Myocyte (in vitro differentiated cells): ENCODE measurements at regions not wholly inside any gene's neighbourhood (a gene's known extent, or its start where the extent isn't known, plus 50 kb on each side); places are given as distances from the start of the nearest gene placed in this dataset.

Experiments used
- DNase-seq: peaks from one replicate; pipeline ENCODE4 v3.0.0-alpha.2; 2012; ENCODE audit warnings: low read depth

DNA sequence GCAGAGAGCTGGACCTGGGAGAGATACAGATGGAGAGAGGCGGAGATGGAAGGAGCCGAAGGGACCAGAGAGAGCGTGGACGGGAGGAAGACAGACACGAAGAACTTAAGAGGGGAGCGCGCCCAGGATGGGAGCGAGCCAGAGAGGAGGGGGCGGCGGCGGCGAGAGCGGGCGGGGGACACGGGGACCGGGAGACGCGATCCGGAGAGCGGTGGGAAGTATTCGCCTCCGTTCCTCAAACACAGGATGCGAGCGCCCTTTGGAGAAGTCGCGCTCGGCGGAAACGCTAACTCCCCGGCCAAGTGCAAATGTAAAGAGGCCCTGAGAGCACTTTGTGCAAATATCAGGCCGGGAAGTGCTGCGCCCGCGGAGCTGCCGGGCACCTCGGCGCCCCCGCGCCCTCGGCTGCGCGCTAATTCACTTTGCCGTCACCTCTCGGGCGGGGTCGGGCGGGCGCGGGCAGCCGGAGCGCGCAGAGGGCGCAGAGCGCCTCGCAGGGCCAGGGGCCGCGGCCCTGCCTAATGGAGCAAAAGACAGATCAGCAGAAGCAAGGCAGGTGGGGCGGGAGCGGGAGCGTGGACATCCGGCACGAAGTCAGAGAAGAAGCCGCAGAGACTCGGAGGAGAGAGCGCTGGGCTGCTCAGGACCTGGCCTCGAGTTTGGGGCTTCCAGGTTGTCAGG, 281.2 kb downstream of the RRAGC start:
- DNase-seq = no peak

DNA sequence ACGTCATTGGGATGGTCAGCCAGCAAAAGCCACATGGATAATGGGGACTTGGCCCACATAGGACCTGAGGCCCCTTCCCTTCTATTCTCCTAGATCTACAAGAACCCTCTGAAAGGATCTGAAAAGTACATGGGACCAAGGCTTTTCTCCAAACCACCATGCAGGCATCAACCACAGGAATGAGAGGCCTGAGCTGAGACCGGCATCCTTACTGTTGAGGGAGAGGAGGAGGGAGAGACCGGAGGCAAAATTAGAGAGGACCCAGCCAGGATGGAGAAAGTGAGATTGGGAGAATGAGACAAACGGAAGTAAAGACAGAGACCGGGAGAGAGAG, 281.7 kb downstream of the RRAGC start:
- DNase-seq = no peak

DNA sequence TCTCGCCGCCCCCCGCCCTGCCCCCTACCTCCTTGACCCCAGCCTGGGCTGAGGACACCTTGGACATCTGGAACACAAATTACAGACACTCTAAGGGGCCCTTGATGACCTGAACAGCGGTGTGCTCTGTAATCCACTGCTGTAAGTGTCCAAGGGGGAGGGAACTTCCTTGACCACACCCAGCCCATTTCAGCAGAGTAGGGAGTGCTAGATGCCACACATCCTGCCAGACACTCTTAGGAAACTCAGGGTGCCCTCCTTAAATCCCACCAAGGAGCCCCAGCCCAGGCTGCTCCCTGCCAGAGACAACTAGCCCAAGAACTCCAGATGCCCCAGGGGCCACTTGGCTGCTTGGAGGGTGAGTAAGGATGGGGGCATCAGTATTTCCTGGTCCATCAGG, 282.2 kb downstream of the RRAGC start:
- no peak for DNase-seq

DNA sequence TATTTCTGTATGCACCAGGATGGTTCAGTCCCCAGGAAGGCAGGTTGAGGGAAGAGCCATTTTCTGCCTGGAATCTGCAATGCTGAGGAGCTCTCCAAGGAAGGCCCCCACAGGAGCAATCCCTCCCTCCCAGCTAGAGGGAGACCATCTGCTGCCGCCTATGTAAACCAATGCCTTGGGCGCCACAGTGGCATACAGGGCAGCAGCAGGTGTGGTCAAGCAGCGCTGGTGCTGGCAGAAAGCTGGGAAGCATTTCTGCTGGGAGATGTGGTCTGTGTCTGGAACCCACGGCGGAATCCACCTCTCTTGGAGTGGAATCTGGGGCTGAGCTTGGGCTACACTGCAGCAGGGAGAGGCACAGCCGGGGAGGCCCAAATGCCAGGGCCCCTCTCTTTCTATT, 283.3 kb downstream of the RRAGC start:
- DNase-seq = peak; percentile 59

DNA sequence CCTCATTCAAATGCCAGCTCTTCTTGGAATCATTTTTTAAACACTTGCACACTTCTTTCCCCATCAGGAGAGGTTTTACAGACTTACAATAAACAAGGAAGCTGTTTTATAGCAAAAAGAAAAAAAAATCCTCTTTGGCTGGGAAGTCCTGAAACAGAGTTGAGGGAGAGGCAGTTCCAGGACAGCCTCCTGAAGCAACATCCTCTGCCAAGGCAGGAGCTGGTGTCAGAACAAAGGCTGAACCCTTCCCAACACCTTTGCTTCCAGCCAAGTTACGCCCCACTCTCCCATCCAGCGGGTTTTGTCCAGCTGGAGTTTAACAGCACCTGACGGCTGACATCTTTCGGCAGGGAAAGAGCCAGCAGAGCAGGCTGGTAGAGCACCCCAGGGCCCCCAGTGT, 287.8 kb downstream of the RRAGC start:
- DNase-seq = no peak

DNA sequence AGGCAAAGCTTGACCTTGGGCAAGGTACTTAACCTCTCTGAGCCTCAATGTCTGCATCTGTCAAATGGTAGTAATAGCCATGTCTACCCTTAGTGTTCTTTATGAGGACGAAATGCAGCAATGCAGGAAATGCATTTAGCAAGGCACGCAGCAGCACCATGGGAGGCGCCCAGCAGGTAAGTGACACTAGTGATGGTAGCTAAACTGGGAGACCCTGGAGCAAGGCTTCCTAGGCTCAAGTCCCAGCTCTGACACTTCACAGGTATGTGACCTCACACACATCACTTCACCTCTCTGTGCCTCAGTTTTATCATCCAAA, 289.0 kb downstream of the RRAGC start:
- no peak for DNase-seq

DNA sequence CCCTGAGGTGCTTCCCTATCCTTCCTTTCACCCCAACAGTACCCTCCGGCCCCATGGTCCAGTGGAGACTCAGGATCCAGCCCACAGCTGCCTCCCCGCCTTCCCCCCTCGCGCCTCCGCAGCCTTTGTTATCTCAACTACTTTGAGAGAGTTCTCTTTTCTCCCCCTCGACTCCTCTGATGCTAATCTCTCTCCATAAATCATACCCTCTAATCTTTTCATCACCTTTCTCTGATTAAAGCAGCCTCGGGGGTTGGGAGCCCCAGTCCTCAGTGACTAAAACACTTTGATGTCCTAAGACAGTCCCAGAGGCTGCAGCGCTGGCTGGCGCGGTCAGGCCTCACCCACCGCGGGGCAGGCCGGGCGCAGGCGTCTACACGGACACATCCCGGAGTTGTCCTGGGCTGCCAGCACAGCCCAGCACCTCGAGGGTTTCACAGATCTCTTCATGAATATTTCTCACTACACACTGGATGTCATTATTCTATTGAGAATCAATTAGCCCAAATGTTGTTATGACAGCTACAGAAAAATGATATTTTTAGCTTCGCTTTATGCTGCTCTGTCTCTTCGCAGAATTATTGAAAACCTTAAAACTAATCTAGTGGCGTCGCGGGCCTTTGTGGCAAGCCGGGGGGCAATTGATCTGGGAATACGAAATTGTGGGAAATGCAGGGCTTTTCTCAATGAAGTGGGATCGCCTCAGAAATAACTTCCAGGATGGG, 289.5 kb downstream of the RRAGC start:
- DNase-seq = no peak

DNA sequence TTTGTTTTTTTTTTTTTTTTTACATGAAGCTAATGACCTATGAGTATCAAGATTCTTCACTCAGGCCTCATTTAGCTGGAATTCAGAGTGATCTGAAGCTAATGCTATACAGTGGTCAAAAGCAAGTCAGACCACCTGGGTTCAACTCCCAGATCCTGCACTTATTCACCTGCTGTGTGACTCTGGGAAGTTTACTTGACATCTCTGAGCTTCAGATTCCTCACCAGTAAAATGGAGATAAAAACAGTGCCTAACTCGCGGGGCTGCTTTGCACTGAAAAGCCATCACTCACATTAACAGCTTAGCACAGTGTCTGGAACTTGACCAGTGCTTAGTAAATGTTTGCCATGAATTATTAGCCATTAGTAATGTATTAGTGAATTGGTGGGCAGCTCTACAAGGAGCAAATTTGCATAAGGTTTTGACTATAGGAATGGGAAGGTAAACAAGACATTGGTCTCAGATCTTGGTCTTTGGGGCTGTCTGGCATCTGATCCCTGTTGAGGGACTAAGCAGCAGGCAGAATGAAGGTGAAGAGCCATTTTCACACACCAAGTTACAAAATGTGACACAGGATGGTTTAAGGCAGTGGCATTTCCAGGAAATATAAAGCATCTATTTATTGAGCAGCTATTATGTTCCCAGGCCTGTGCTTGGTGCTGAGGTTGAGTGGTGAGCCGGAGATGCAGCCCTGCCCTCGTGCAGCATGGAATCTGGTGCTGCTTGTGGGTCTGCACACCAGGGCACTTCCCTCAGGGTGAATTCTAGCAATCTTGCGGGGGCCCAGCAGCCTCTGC, 291.3 kb downstream of the RRAGC start:
- no peak for DNase-seq

DNA sequence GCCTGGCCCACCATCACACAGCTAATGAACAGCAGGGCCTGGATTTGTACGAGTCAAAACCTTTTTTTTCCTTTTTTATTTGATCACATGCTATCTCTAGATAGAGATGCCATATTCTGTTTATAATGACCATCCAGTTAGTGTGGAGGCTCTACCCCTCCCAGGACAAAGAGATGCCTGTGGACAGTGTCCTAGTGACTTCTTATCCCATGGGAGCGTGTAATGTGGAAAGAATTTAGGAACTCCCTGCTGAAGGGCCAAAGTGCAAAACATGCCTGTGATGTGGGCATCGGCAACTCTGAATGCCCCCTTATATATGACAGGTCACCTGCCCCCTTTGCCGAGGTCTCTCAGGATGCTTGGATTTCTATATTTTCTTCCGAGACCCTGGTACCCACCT, 292.2 kb downstream of the RRAGC start:
- DNase-seq = no peak

DNA sequence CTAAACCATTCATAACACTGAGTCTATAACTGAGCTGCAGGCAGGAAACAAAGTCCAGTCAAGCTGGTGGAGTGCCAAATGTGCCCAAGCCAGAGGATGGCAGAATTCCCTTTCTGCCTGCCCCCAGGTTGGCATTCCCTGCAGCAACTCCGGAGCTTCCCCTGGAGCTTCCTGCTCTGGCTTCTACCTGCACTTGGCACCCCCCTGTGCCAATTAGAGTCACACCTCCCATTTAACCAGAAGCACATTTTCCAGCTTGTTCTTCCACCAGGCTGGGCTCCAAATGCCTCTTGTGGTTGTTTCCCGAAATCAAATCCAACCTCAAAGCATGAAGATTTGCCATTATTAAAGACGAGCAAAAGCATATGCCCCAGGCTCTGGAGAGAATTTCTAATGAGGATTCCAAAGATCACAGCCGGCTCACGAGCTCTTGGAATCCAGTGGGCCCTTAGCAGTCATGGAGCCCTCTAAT, 294.5 kb downstream of the RRAGC start:
- DNase-seq = peak; percentile 9

DNA sequence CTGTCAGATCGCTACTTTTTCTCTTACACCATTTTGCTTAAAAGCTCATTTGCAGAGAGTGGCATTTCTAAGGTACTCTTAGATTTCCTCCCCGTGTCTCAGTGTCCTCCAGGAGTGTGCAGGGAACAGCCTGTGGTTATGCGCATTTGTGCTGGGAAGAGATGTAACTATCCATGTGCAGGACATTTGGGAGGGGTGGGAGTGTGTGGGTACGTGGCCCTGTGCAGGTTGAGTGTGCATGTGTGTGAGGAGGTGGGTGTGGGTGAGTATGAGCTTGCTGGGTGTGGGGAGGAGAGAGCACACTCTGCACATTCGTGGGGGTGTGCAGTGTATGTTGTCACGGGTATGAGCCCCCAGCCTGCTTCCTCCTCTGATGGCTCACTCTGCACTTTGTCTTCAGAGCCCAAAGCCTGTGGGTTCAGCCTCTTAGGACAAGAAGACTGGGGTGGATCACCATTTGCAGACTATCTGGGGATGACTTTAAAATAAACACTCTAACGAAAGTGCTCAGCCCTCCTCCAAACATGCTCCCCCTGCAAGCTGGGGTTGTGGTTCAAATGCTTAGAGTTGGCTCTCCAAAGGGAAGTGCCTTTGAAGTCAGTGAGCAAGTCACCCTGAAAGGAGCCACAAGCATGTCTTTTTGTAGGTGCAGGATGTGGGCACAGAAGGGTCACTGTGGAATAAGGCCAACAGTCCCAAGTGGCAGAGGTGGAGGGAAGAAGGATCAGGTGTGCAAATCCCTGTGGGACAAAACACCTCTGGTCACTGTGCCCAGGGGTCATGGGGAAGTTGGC, 295.4 kb downstream of the RRAGC start:
- no peak for DNase-seq

DNA sequence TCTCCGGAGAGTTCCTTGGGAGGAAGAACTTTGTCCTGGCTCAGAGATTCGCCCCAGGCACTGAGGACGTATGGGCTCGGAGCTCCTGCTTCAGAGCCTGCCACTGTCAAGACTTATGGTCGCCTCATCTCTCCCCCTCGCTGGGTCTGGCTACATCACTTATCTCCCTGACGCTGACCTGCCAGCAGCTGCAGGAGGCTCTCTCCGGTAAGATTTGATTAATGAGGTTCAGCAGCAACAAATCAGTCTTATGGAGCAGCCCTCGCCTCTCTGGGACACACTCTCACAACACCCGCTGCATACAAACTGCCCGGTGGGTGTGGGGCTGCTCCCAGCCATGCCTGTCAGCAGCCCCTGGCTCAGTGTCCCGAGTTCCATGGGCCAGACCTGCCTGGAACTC, 297.8 kb downstream of the RRAGC start:
- no peak for DNase-seq

DNA sequence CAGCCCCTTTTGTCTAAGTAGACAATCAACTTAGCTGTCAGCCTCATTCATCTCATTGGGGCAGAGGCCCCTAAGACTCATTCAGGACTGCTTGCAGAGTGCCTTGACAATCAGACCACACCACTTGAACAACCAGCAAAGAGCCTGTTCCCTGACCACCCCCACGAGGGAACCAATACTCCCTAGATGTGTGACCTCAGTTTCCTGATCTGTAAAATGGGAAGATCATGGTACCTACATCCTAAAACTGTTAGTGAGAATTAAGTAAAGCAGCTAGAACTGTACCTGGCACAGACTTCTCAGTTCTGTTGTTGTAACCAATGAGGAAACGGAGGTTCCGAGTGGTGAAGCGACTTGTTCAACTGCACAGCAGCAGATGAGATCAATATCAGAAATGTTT, 298.5 kb downstream of the RRAGC start:
- no peak for DNase-seq

DNA sequence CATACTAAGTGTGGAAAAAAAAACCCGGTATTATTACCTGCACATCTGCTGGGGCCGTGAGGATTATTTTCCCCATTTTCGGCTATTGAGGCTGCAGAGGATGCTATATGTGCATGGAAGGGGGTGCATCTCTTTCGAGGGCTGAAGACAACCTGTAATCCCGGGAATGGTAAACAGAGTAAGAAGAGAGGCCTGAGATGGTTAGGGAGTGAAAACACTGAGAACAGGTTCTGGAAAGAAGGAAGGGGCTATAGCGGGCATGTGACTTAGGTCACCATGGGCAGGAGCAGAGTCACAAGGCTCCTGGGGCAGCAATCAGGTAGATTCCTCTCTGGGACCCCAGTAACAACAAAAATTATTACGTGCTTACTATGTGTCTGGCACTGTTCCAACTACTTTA, 299.1 kb downstream of the RRAGC start:
- DNase-seq = no peak

DNA sequence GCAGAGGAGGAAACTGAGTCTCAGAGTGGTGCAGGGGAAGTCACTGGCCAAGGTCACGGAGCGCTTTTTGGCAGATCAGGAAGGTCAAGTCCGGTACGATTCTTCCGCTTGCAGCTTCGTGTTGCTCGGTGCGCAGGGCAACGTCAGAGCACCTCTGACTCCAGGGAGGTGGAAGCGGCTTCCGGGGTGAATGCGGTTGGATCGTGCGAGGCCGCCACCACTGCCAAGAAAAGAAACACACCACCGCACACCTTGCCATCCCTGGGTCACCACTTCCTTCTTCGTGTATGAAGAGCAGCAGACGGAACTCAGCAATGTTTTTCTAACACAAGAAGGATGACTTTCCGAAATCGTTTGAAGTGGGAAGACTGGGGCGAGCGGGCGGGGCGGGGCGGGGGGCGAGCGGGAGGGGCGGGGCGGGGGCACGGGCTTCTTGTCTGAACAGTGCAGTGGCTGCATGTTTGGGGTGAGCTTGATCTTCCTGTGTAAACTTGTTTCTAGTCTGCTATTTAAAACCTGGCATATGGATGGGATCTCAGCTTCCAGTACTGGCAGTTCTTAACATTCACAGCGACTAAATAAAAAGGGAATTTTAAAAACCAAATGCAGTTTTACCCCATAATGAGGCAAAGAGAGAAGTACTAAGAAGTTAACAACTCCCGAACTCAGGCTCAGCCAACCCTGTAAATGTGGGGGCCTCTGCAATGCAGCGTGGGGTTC, 300.0 kb downstream of the RRAGC start:
- no peak for DNase-seq

DNA sequence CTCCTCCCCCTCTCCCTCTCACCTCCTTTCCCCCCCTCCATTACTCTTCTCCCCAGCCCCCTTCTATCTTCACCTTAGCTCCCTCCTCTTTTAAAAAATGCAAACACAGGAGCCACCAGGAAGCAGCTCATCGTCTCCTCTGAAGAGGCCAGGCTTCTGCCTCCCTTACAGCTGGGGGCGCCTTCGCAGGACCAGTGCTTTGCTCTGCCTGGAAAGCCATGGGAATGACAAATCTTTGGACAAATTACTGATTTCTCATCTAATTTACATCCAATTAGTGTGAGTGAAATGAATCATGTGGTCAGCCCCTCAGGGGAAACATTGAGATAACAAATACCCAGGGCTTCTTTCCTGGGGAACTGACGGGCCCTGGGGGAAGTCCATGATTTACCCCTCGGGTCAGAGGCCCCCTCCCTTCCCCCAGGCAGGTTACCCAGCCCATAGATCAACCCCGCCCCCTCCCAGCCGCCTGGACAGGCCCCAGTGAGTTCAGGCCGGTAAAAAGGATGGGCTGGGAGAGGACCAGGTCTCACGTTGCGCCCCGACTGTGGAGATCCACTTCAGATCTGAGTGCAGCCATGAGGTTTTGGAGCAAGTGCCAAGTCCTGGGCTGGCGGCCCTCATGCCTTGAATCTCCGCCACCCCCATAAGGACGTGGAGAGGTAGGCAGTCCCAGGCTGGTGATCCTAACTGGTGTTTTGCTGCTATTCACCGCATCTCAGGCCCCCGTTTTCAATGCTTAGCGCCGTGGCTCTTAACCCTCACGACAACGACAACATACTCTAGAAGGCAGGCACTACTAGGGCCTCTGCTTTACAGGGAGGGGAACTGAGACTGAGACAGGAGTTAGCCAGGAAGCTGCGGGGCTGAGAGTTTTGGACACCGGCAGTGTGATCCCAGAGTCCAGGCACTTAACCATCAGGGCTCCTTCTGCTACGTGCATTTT, 300.8 kb downstream of the RRAGC start:
- no peak for DNase-seq

DNA sequence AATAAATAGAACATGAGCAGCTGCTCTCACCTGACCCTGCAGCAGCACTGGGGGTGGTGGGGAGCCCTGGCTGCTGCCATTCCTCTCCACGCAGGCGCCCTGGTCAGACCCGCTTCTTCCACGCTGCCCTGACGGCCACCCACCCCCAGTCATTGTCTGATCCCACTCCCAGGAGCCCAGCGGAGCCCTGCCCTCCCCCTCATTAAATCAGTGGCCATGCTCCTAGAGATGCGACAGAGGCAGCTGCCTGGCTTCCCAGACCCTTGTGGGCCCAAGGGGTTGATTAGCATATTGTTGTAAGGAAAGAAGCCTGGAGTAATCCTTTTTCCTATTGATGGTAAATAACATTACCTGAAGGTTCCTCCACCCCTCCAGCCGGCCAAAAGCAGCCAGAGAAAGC, 301.5 kb downstream of the RRAGC start:
- no peak for DNase-seq

DNA sequence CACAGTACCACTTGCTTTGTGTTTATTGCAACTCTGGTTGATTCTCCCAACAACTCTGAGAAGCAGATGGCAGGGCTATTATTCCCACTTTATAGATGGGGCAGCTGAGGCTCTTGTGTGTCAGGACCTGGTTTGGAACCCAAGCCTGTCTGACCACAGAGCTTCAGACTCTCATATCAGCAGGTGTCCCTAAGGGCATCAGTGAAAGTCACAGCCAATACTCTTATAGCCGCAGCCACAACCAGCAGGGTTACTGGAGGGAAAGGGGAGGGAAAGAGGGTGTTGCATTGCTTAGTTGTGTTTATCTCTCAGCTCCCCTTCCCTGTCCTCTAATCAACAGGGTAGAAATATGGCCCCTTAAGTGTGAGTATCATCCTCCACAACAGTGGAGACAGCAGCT, 304.0 kb downstream of the RRAGC start:
- DNase-seq = no peak

DNA sequence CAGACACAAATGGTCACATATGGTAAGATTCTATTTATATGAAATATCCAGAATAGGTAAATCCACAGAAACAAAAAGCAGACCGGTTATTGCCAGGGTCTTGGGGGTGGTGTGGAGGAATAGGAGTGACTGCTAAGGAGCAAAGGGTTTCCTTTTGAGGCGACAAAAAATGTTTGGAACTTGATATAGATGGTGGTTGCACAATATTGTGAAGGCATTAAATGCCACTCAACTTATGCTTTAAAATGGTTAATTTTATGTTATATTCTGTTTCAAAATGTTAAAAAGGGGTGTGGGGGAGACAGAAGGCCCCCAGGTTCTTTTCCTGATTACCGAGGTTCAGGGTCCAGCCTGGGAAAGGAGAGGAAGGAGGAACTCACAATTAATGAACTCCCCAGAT, 304.4 kb downstream of the RRAGC start:
- no peak for DNase-seq
